Neuronal stem cell (in vitro differentiated cells): ENCODE measurements at regions not wholly inside any gene's neighbourhood (a gene's known extent, or its start where the extent isn't known, plus 50 kb on each side); places are given as distances from the start of the nearest gene placed in this dataset.

Source experiments
- DNase-seq: peaks from one replicate; pipeline ENCODE4 v3.0.0-alpha.2; 2013; ENCODE audit warnings: low spot score
- H2AFZ ChIP-seq: one replicate; pipeline ENCODE4 v1.6.1; 2013; ENCODE audit warnings: mild to moderate bottlenecking, low read length, inconsistent platforms
- H2AK5ac ChIP-seq: 2 replicates; pipeline ENCODE4 v1.6.1; 2013; ENCODE audit warnings: low read depth, mild to moderate bottlenecking, inconsistent platforms, low read length, moderate library complexity, mixed read lengths
- H2BK120ac ChIP-seq: 2 replicates; pipeline ENCODE4 v1.6.1; 2013; ENCODE audit warnings: low read depth, mild to moderate bottlenecking, inconsistent platforms, low read length, moderate library complexity, mixed read lengths
- H2BK12ac ChIP-seq: one replicate; pipeline ENCODE4 v1.6.1; 2013; ENCODE audit warnings: low read length, inconsistent platforms
- H2BK15ac ChIP-seq: 2 replicates; pipeline ENCODE4 v1.6.1; 2013; ENCODE audit warnings: mild to moderate bottlenecking, low read length, inconsistent platforms, mixed read lengths
- H2BK5ac ChIP-seq: one replicate; pipeline ENCODE4 v1.6.1; 2013; ENCODE audit warnings: inconsistent platforms, mild to moderate bottlenecking, low read length, moderate library complexity
- H3K14ac ChIP-seq: one replicate; pipeline ENCODE4 v1.6.1; 2013; ENCODE audit warnings: low read length, inconsistent platforms
- H3K18ac ChIP-seq: 2 replicates; pipeline ENCODE4 v1.6.1; 2013; ENCODE audit warnings: low read length, inconsistent platforms
- H3K23ac ChIP-seq: 2 replicates; pipeline ENCODE4 v1.6.1; 2013; ENCODE audit warnings: low read depth, mild to moderate bottlenecking, mixed read lengths, low read length, inconsistent platforms; ENCODE audit not compliant: poor library complexity
- H3K27ac ChIP-seq: replicated peaks from 3 replicates; pipeline ENCODE4 v1.5.1; 2013; ENCODE audit warnings: low read length, inconsistent platforms
- H3K27me3 ChIP-seq, 3 experiments: 2 replicates each; pipeline ENCODE4 v1.6.1; 2013; ENCODE audit warnings: low read length in 3 of 3, mild to moderate bottlenecking in 2 of 3, inconsistent platforms in 1 of 3, low read depth in 1 of 3, mixed read lengths in 1 of 3, moderate library complexity in 1 of 3; ENCODE audit not compliant: control insufficient read depth in 3 of 3, insufficient read depth in 3 of 3
- H3K36me3 ChIP-seq, 2 donors: replicated peaks in 1 of 2; 2 replicates each; pipeline ENCODE4 v1.6.1; 2013; ENCODE audit warnings: low read length in 2 of 2; ENCODE audit not compliant: control insufficient read depth in 2 of 2, insufficient read depth in 2 of 2
- H3K4ac ChIP-seq: 2 replicates; pipeline ENCODE4 v1.6.1; 2013; ENCODE audit warnings: inconsistent platforms, mild to moderate bottlenecking, low read length, moderate library complexity
- H3K4me1 ChIP-seq, 2 donors: 1 replicate in 1 of 2; 2 replicates in 1 of 2; pipeline ENCODE4 v1.6.1; 2013; ENCODE audit warnings: low read length in 2 of 2, low read depth in 1 of 2; ENCODE audit not compliant: control insufficient read depth in 2 of 2, insufficient read depth in 1 of 2
- H3K4me2 ChIP-seq: one replicate; pipeline ENCODE4 v1.6.1; 2013; ENCODE audit warnings: mild to moderate bottlenecking, low read length, inconsistent platforms; ENCODE audit not compliant: insufficient read depth, poor library complexity, severe bottlenecking
- H3K4me3 ChIP-seq, 2 donors: 2 replicates each; pipeline ENCODE4 v1.5.1; 2013; ENCODE audit warnings: low read length in 2 of 2, mild to moderate bottlenecking in 2 of 2, inconsistent platforms in 1 of 2, moderate library complexity in 1 of 2
- H3K79me1 ChIP-seq: one replicate; pipeline ENCODE4 v1.6.1; 2013; ENCODE audit warnings: low read depth, mild to moderate bottlenecking, inconsistent platforms, low read length, moderate library complexity
- H3K9ac ChIP-seq: one replicate; pipeline ENCODE4 v1.6.1; 2013; ENCODE audit warnings: mild to moderate bottlenecking, low read depth, low read length, inconsistent platforms; ENCODE audit not compliant: poor library complexity
- H3K9me3 ChIP-seq, 2 donors: replicated peaks in 1 of 2; 2 replicates each; pipeline versions ENCODE3 to v1.6.1; 2013; ENCODE audit warnings: low read length in 2 of 2, mild to moderate bottlenecking in 2 of 2, inconsistent platforms in 1 of 2, low read depth in 1 of 2, mixed read lengths in 1 of 2, moderate library complexity in 1 of 2; ENCODE audit not compliant: control insufficient read depth in 2 of 2, insufficient read depth in 1 of 2
- H4K8ac ChIP-seq: one replicate; pipeline ENCODE4 v1.6.1; 2013; ENCODE audit warnings: low read depth, mild to moderate bottlenecking, inconsistent platforms, low read length, moderate library complexity
- H4K91ac ChIP-seq: one replicate; pipeline ENCODE4 v1.6.1; 2013; ENCODE audit warnings: low read length, low read depth, mild to moderate bottlenecking, inconsistent platforms; ENCODE audit not compliant: poor library complexity
- WGBS, 2 donors: extraction: QIAGEN DNeasy Blood & Tissue Kit; methylation state at CpG; one replicate each; pipeline ENCODE4 v1.1.7; 2013; ENCODE audit warnings: missing lambda C conversion rate in 2 of 2, mixed read lengths in 1 of 2; ENCODE audit not compliant: insufficient read length in 2 of 2, insufficient replicate concordance in 1 of 2; ENCODE audit errors: extremely low coverage in 2 of 2; 5-methylcytosine and 5-hydroxymethylcytosine counted together

DNA sequence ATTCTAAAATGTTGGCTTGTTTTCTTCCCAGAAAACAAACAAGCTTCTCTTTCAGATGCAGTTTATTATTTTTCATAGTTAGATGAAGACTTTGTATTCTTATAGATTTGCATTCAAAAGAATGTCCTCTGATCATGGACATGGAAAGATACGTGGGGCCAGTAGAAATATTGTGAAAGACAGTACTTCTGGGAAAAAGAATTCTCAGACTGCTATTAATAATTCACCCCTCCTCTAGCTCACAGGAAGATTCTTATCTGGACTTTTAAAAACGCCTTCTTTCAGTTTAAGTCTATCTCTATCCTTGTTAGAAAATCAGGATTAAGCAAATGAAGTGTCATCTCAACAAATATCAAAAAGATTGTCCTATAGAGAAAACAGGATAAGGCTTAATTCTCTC is 514.1 kb upstream of the ADAMTS9 start:
- no peak overlapping the region for H3K23ac ChIP-seq
- no CpG with 5 or more reads among the region's 2 CpGs for WGBS, 2 donors
- no peak overlapping the region for H2AK5ac ChIP-seq
- no peak overlapping the region for H3K4ac ChIP-seq
- H2AFZ ChIP-seq: no peak overlapping the region
- no peak overlapping the region for H3K4me2 ChIP-seq
- no peak overlapping the region for H2BK12ac ChIP-seq
- no peak overlapping the region for H2BK120ac ChIP-seq
- no peak overlapping the region for H4K91ac ChIP-seq
- no peaks in the 10 kb centered on the region for H3K27me3 ChIP-seq
- H3K9me3 ChIP-seq: peaks cover 0 to 2% of the 10 kb centered on the region in 2 donors
- no peak overlapping the region for H3K14ac ChIP-seq
- no peak overlapping the region for H3K9ac ChIP-seq
- H3K79me1 ChIP-seq: no peaks in the 10 kb centered on the region
- H3K4me1 ChIP-seq: peaks cover 3 to 4% of the 10 kb centered on the region in 2 donors
- no peaks in the 10 kb centered on the region for H3K36me3 ChIP-seq
- H4K8ac ChIP-seq: no peak overlapping the region
- H2BK15ac ChIP-seq: no peak overlapping the region
- H3K18ac ChIP-seq: no peak overlapping the region
- H2BK5ac ChIP-seq: no peak overlapping the region
- H3K4me3 ChIP-seq: no peak overlapping the region
- H3K27ac ChIP-seq: no peak overlapping the region
- DNase-seq: no peak

DNA sequence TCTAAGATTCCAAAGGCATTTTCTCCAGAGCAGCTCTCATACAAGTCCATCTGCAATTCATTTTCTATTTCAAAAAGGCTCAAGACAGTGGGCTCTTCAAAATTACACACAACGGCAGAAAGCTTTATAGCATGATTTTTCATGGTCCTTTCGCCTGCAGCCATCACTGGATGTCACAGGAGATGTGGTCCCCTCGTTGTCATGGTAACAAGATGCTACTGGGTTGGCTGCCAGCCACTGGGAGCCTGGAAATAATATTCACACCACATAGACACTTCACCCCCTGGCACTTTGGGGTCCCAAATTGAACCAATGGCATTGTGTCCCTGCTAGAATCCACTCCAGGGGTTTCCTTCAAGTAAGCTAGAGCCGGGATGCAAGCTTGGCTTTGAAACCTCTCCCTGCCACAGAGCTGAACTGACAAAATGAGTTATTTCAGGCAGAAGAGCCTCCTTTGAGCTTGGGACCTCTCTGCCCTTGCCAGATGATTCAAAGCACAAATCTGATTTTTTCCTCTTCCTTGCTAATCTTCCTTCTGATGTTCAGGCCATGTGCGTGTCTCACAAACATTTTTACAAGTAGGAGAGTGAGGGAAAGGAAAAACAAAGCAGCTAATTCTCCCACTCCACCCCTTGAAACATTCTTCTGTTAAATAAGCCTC is 512.6 kb upstream of the ADAMTS9 start:
- Histone ChIP-seq H4K8ac (no peak overlapping the region), H3K36me3 (no peaks in the 10 kb centered on the region), H3K4ac (no peak overlapping the region), H3K79me1 (no peaks in the 10 kb centered on the region), H2BK15ac (no peak overlapping the region), H3K14ac (no peak overlapping the region), H3K27me3 (no peaks in the 10 kb centered on the region), H2BK12ac (no peak overlapping the region), H3K27ac (no peak overlapping the region), H2AFZ (no peak overlapping the region), H2BK5ac (no peak overlapping the region), H3K18ac (no peak overlapping the region), H3K4me3 (no peak overlapping the region), H3K23ac (no peak overlapping the region), H2BK120ac (no peak overlapping the region), H3K4me2 (no peak overlapping the region), H2AK5ac (no peak overlapping the region), H3K9ac (no peak overlapping the region), H3K4me1 (peaks cover 3 to 4% of the 10 kb centered on the region in 2 donors), H3K9me3 (no peaks in the 10 kb centered on the region), H4K91ac (no peak overlapping the region)
- no peak for DNase-seq
- WGBS, 2 donors: no CpG with 5 or more reads among the region's 5 CpGs

DNA sequence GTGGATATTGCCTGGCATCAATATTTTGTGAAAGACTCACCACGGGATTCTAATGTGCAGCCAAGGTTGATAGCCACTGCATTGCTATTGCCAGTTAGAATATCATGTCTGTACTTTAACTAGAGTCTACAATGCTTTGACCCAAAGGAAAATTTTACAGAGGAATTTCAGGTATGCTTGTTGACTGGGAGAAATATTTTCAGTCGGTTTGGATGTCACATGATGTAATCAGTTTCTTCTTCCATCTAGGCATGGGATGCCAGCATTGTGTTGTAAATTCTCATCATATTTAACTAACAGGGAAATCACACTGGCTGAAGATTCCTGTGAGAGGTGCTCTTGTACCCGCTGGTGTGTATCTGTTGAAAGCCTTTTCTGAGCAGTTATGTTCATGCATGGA is 508.9 kb upstream of the ADAMTS9 start:
- Histone ChIP-seq H3K27ac (no peak overlapping the region), H2BK15ac (no peak overlapping the region), H2AK5ac (no peak overlapping the region), H3K4ac (no peak overlapping the region), H2AFZ (no peak overlapping the region), H3K18ac (no peak overlapping the region), H3K23ac (no peak overlapping the region), H4K91ac (no peak overlapping the region), H2BK12ac (no peak overlapping the region), H3K14ac (no peak overlapping the region), H3K4me3 (no peak overlapping the region), H3K4me2 (no peak overlapping the region), H3K36me3 (no peaks in the 10 kb centered on the region), H3K4me1 (peaks cover 3 to 9% of the 10 kb centered on the region in 2 donors), H3K79me1 (no peaks in the 10 kb centered on the region), H4K8ac (no peak overlapping the region), H2BK120ac (no peak overlapping the region), H3K9ac (no peak overlapping the region), H2BK5ac (no peak overlapping the region), H3K9me3 (no peaks in the 10 kb centered on the region), H3K27me3 (no peaks in the 10 kb centered on the region)
- DNase-seq: no peak
- no CpG with 5 or more reads among the region's 3 CpGs for WGBS, 2 donors

- H3K4me3 ChIP-seq: no peak overlapping the region
- WGBS, 2 donors: no CpG with 5 or more reads among the region's 8 CpGs
Measured at GRCh38 chr3:65195211-65196006, 507.6 kb upstream of the ADAMTS9 start.

More at GRCh38 chr3:65195211-65196006, 507.6 kb upstream of the ADAMTS9 start:
- H2AK5ac ChIP-seq: no peak overlapping the region
- no peak overlapping the region for H2BK12ac ChIP-seq
- no peak overlapping the region for H4K8ac ChIP-seq
- H2BK15ac ChIP-seq: no peak overlapping the region
- H3K36me3 ChIP-seq: no peaks in the 10 kb centered on the region
- H3K4me1 ChIP-seq: peaks cover 2 to 5% of the 10 kb centered on the region in 2 donors
- no peak overlapping the region for H3K9ac ChIP-seq
- no peak overlapping the region for H3K14ac ChIP-seq
- no peak overlapping the region for H2AFZ ChIP-seq
- H3K4ac ChIP-seq: no peak overlapping the region
- no peaks in the 10 kb centered on the region for H3K27me3 ChIP-seq
- no peak for DNase-seq
- no peak overlapping the region for H3K23ac ChIP-seq
- H3K4me2 ChIP-seq: no peak overlapping the region
- H2BK5ac ChIP-seq: no peak overlapping the region
- no peak overlapping the region for H3K27ac ChIP-seq
- no peak overlapping the region for H4K91ac ChIP-seq
- no peak overlapping the region for H2BK120ac ChIP-seq
- no peaks in the 10 kb centered on the region for H3K79me1 ChIP-seq
- H3K9me3 ChIP-seq: no peaks in the 10 kb centered on the region
- no peak overlapping the region for H3K18ac ChIP-seq
